Suprapubic skin (tissue), 4 donors: ENCODE measurements at regions not wholly inside any gene's neighbourhood (a gene's known extent, or its start where the extent isn't known, plus 50 kb on each side); places are given as distances from the start of the nearest gene placed in this dataset.

Experiments used
- DNase-seq, 2 donors: peaks; one replicate each; pipeline ENCODE4 v3.0.0-alpha.2; 2019; ENCODE audit warnings: low spot score in 2 of 2
- H3K27ac ChIP-seq: fragments of 200-600 bp; sonication (generic); one replicate; pipeline ENCODE4 v1.5.1; 2019
- H3K27me3 ChIP-seq: fragments of 200-600 bp; sonication (generic); one replicate; pipeline ENCODE4 v1.5.1; 2019
- H3K36me3 ChIP-seq: fragments of 200-600 bp; sonication (generic); one replicate; pipeline ENCODE4 v1.5.1; 2019
- H3K4me1 ChIP-seq: fragments of 200-600 bp; sonication (generic); one replicate; pipeline ENCODE4 v1.5.1; 2019
- H3K4me3 ChIP-seq: fragments of 200-600 bp; sonication (generic); one replicate; pipeline ENCODE4 v1.5.1; 2019; ENCODE audit warnings: mild to moderate bottlenecking
- H3K9me3 ChIP-seq: fragments of 200-600 bp; sonication (generic); one replicate; pipeline ENCODE4 v1.5.1; 2019
- CTCF ChIP-seq, 2 donors: fragments of 200-600 bp in 1 of 2; fragments of 450-650 bp in 1 of 2; sonication (generic) in 1 of 2; IDR thresholded peaks; one replicate each; pipeline ENCODE4 v1.5.1; 2016 to 2019; ENCODE audit warnings: antibody characterized with exemption in 2 of 2, mild to moderate bottlenecking in 1 of 2, moderate library complexity in 1 of 2
- EP300 ChIP-seq: sonication (generic); formaldehyde crosslinking; IDR thresholded peaks from one replicate; pipeline ENCODE4 v1.6.1; 2017; ENCODE audit warnings: antibody characterized with exemption
- POLR2A ChIP-seq, 2 donors: fragments of 450-650 bp; IDR thresholded peaks; one replicate each; pipeline ENCODE4 v1.6.1; 2017; ENCODE audit warnings: antibody characterized with exemption in 2 of 2, mild to moderate bottlenecking in 2 of 2, moderate library complexity in 2 of 2
- POLR2AphosphoS5 ChIP-seq, 3 donors: sonication (generic); formaldehyde crosslinking; IDR thresholded peaks; one replicate each; pipeline ENCODE4 v1.6.1; 2017; ENCODE audit warnings: antibody characterized with exemption in 3 of 3
- WGBS: methylation state at CpG from one replicate; pipeline ENCODE4 v1.1.5; 2018; 5-methylcytosine and 5-hydroxymethylcytosine counted together

- no peak overlapping the region for H3K27ac ChIP-seq
- no peaks in the 10 kb centered on the region for H3K36me3 ChIP-seq
- H3K4me3 ChIP-seq = no peak overlapping the region
- no peaks in the 10 kb centered on the region for H3K4me1 ChIP-seq
- WGBS = 86% methylated on average over 5 of the region's 5 CpGs
- TF ChIP-seq CTCF (IDR thresholded peaks at IDR 0.05) = no peak
- TF ChIP-seq EP300 = no peak
- no peak for TF ChIP-seq POLR2AphosphoS5 (IDR thresholded peaks at IDR 0.05)
- TF ChIP-seq POLR2A (IDR thresholded peaks at IDR 0.05) = no peak
- DNase-seq = no peak
- H3K9me3 ChIP-seq = no peaks in the 10 kb centered on the region
- no peaks in the 10 kb centered on the region for H3K27me3 ChIP-seq
Observed at GRCh38 chr1:207268753-207269511, 52.5 kb upstream of the CD55 start.
